IMR-90 (cell line): ENCODE measurements at regions not wholly inside any gene's neighbourhood (a gene's known extent, or its start where the extent isn't known, plus 50 kb on each side); places are given as distances from the start of the nearest gene placed in this dataset.
A peak's percentile ranks its signal among the peaks of the same experiment; 100 is the strongest.

Source experiments
- ATAC-seq: fragments of 200-7000 bp; cut with Tn5 transposase; 2 replicates; pipeline ENCODE4 v1.9.1; 2020; ENCODE audit warnings: low read depth, mild to moderate bottlenecking, moderate library complexity
- BruUV-seq: library from RNA; stranded (reverse); fragments of 400-500 nt; replicated peaks from 2 replicates; lab custom pipeline; 2021; lab: Mats Ljungman, UMichigan
- CTCF ChIA-PET: fragments of 300-600 bp; formaldehyde crosslinking; extraction: SDS; loops from one replicate; lab custom pipeline; 2021; ENCODE audit warnings: antibody characterized with exemption; lab: Yijun Ruan, JAX
- POLR2A ChIA-PET: fragments of 300-600 bp; sonication (Branson Sonifier 250); formaldehyde crosslinking; loops from one replicate; lab custom pipeline; 2022; ENCODE audit warnings: antibody characterized with exemption; ENCODE audit not compliant: unreplicated experiment; lab: Charles Lee
- DNase-seq: peaks from one replicate; pipeline ENCODE4 v3.0.0; 2013
- H2AFZ ChIP-seq: replicated peaks from 2 replicates; pipeline ENCODE3; 2013; ENCODE audit warnings: low read length, mild to moderate bottlenecking; ENCODE audit not compliant: poor library complexity
- H2AK5ac ChIP-seq: 2 replicates; pipeline ENCODE4 v1.6.1; 2013; ENCODE audit warnings: low read depth, low read length, inconsistent platforms
- H2AK9ac ChIP-seq: replicated peaks from 2 replicates; pipeline ENCODE3; 2013; ENCODE audit warnings: mild to moderate bottlenecking, low read depth, low read length, moderate library complexity; ENCODE audit not compliant: poor library complexity
- H2BK120ac ChIP-seq: 2 replicates; pipeline ENCODE4 v1.6.1; 2013; ENCODE audit warnings: low read depth, low read length, inconsistent platforms
- H2BK15ac ChIP-seq: 3 replicates; pipeline ENCODE4 v1.6.1; 2013; ENCODE audit warnings: low read depth, low read length, inconsistent platforms
- H2BK20ac ChIP-seq: 2 replicates; pipeline ENCODE4 v1.6.1; 2013; ENCODE audit warnings: low read depth, mild to moderate bottlenecking, inconsistent platforms, low read length, moderate library complexity
- H2BK5ac ChIP-seq: 2 replicates; pipeline ENCODE4 v1.6.1; 2013; ENCODE audit warnings: mild to moderate bottlenecking, low read depth, low read length, inconsistent platforms; ENCODE audit not compliant: poor library complexity, severe bottlenecking
- H3K14ac ChIP-seq: replicated peaks from 2 replicates; pipeline ENCODE4 v1.6.1; 2013; ENCODE audit warnings: low read depth, low read length, inconsistent platforms
- H3K18ac ChIP-seq: 2 replicates; pipeline ENCODE4 v1.6.1; 2013; ENCODE audit warnings: low read depth, low read length, control low read depth
- H3K23ac ChIP-seq: 2 replicates; pipeline ENCODE4 v1.6.1; 2013; ENCODE audit warnings: low read depth, low read length, inconsistent platforms
- H3K27ac ChIP-seq: 2 replicates; pipeline ENCODE4 v1.5.1; 2013; ENCODE audit warnings: mild to moderate bottlenecking, control low read depth, low read length; ENCODE audit not compliant: insufficient read depth
- H3K27me3 ChIP-seq: 2 replicates; pipeline ENCODE4 v1.6.1; 2013; ENCODE audit warnings: low read length; ENCODE audit not compliant: control insufficient read depth, insufficient read depth
- H3K36me3 ChIP-seq: 2 replicates; pipeline ENCODE4 v1.6.1; 2013; ENCODE audit warnings: low read length, mixed read lengths; ENCODE audit not compliant: control insufficient read depth, insufficient read depth
- H3K4ac ChIP-seq: 2 replicates; pipeline ENCODE4 v1.6.1; 2013; ENCODE audit warnings: low read depth, low read length, inconsistent platforms
- H3K4me1 ChIP-seq: 2 replicates; pipeline ENCODE4 v1.6.1; 2013; ENCODE audit warnings: low read length, mixed read lengths; ENCODE audit not compliant: control insufficient read depth, insufficient read depth
- H3K4me2 ChIP-seq: 2 replicates; pipeline ENCODE4 v1.6.1; 2013; ENCODE audit warnings: low read depth, mild to moderate bottlenecking, control low read depth, low read length, moderate library complexity
- H3K4me3 ChIP-seq: 2 replicates; pipeline ENCODE4 v1.5.1; 2013; ENCODE audit warnings: low read depth, mild to moderate bottlenecking, control low read depth, low read length, moderate library complexity; ENCODE audit not compliant: insufficient read depth
- H3K56ac ChIP-seq: 2 replicates; pipeline ENCODE4 v1.6.1; 2013; ENCODE audit warnings: low read length, inconsistent platforms; ENCODE audit not compliant: insufficient read depth; ENCODE audit errors: extremely low read depth
- H3K79me1 ChIP-seq, 2 experiments: 2 replicates each; pipeline ENCODE4 v1.6.1; 2013; ENCODE audit warnings: low read length in 2 of 2, inconsistent platforms in 1 of 2, low read depth in 1 of 2
- H3K9ac ChIP-seq: 2 replicates; pipeline ENCODE4 v1.6.1; 2013; ENCODE audit warnings: low read depth, low read length, control low read depth
- H3K9me1 ChIP-seq: 2 replicates; pipeline ENCODE4 v1.6.1; 2013; ENCODE audit warnings: low read length, inconsistent platforms; ENCODE audit not compliant: insufficient read depth
- H3K9me3 ChIP-seq: 2 replicates; pipeline ENCODE4 v1.6.1; 2013; ENCODE audit warnings: low read length; ENCODE audit not compliant: control insufficient read depth, insufficient read depth
- H4K20me1 ChIP-seq: 2 replicates; pipeline ENCODE4 v1.6.1; 2013; ENCODE audit warnings: low read length, inconsistent platforms; ENCODE audit not compliant: insufficient read depth
- H4K5ac ChIP-seq: 2 replicates; pipeline ENCODE4 v1.6.1; 2013; ENCODE audit warnings: mild to moderate bottlenecking, low read depth, low read length, control low read depth
- H4K8ac ChIP-seq, 2 experiments: 2 replicates each; pipeline ENCODE4 v1.6.1; 2013; ENCODE audit warnings: low read depth in 2 of 2, low read length in 2 of 2, control low read depth in 1 of 2, inconsistent platforms in 1 of 2
- H4K91ac ChIP-seq: 2 replicates; pipeline ENCODE4 v1.6.1; 2013; ENCODE audit warnings: low read depth, low read length, inconsistent platforms; ENCODE audit not compliant: insufficient read depth
- CHD1 ChIP-seq: IDR thresholded peaks from 2 replicates; pipeline ENCODE4 v1.6.1; 2012; ENCODE audit warnings: low read depth, low read length, improper control_type of control experiment
- ELK1 ChIP-seq: fragments of 150-350 bp; IDR thresholded peaks from 2 replicates; pipeline ENCODE4 v1.6.1; 2016; ENCODE audit warnings: low read depth, mild to moderate bottlenecking, low read length, moderate library complexity, borderline replicate concordance
- FOS ChIP-seq: fragments of 150-350 bp; IDR thresholded peaks from 2 replicates; pipeline ENCODE4 v1.6.1; 2016; ENCODE audit warnings: low read depth, low read length
- MAFK ChIP-seq: IDR thresholded peaks from 2 replicates; pipeline ENCODE4 v1.6.1; 2012; ENCODE audit warnings: low read depth, low read length, improper control_type of control experiment
- MAZ ChIP-seq: IDR thresholded peaks from 2 replicates; pipeline ENCODE4 v1.6.1; 2012; ENCODE audit warnings: low read depth, mild to moderate bottlenecking, low read length, improper control_type of control experiment, moderate library complexity, borderline replicate concordance
- MXI1 ChIP-seq: IDR thresholded peaks from 2 replicates; pipeline ENCODE4 v1.6.1; 2012; ENCODE audit warnings: low read depth, mild to moderate bottlenecking, low read length, moderate library complexity, borderline replicate concordance
- NFE2L2 ChIP-seq: fragments of 150-350 bp; IDR thresholded peaks from 2 replicates; pipeline ENCODE4 v1.6.1; 2016; ENCODE audit warnings: low read depth, mild to moderate bottlenecking, low read length
- RFX5 ChIP-seq: IDR thresholded peaks from 2 replicates; pipeline ENCODE4 v1.8.0; 2012; ENCODE audit warnings: low read depth, mild to moderate bottlenecking, low read length, moderate library complexity
- SMC3 ChIP-seq: fragments of 150-350 bp; IDR thresholded peaks from 2 replicates; pipeline ENCODE4 v1.6.1; 2016; ENCODE audit warnings: low read depth, mild to moderate bottlenecking, antibody characterized with exemption, low read length, moderate library complexity
- USF2 ChIP-seq: fragments of 150-350 bp; IDR thresholded peaks from 2 replicates; pipeline ENCODE4 v1.6.1; 2017; ENCODE audit warnings: mild to moderate bottlenecking, antibody characterized with exemption, low read length, low read depth
- WGBS, 2 experiments: methylation state at CpG; one replicate each; pipeline versions ENCODE4 v1.1.5 to v1.1.7; 2013; ENCODE audit warnings: missing lambda C conversion rate in 2 of 2; ENCODE audit not compliant: insufficient read length in 1 of 2; ENCODE audit errors: extremely low coverage in 2 of 2; 5-methylcytosine and 5-hydroxymethylcytosine counted together
- dilution Hi-C: fragments of 300-500 bp; cut with HindIII; formaldehyde crosslinking; loops from one replicate; pipeline ENCODE4 v1.14.3; 2018; ENCODE audit warnings: low sequenced_read_pairs; ENCODE audit not compliant: unreplicated experiment
- in situ Hi-C: fragments of 300-500 bp; cut with MboI; formaldehyde crosslinking; loops from 3 replicates; pipeline ENCODE4 v1.14.3; 2019; ENCODE audit warnings: low sequenced_read_pairs, inconsistent platforms, mixed read lengths
- intact Hi-C: fragments of 100-400 bp; cut with micrococcal nuclease; formaldehyde crosslinking; loops from 2 replicates; pipeline ENCODE4 v1.10.0; 2022

- Histone ChIP-seq H4K20me1 (no peaks in the 10 kb centered on the region), H3K27ac (no peak overlapping the region), H3K9me1 (no peaks in the 10 kb centered on the region), H3K4me2 (no peak overlapping the region), H3K4ac (no peak overlapping the region), H2BK15ac (no peak overlapping the region), H3K14ac (no peak overlapping the region; the same call in 1 of the 2 replicates), H3K23ac (no peak overlapping the region), H3K9ac (no peak overlapping the region), H3K56ac (no peak overlapping the region), H2BK20ac (no peak overlapping the region), H3K18ac (no peak overlapping the region), H3K36me3 (no peaks in the 10 kb centered on the region), H4K8ac (no peak overlapping the region), H3K79me1 (no peaks in the 10 kb centered on the region), H4K91ac (no peak overlapping the region), H3K27me3 (no peaks in the 10 kb centered on the region), H3K9me3 (no peaks in the 10 kb centered on the region), H2AFZ (no peak overlapping the region), H3K4me3 (no peak overlapping the region), H2AK5ac (no peak overlapping the region), H2BK120ac (no peak overlapping the region), H2AK9ac (no peak overlapping the region), H2BK5ac (no peak overlapping the region), H4K5ac (no peak overlapping the region), H3K4me1 (no peaks in the 10 kb centered on the region; the same call in 1 of the 2 replicates)
- POLR2A ChIA-PET, result no interaction called here
- BruUV-seq, result no TSS peak
- in situ Hi-C loops (no loop called here), dilution Hi-C loops (no loop called here), intact Hi-C loops (no loop called here)
- no CpG with 5 or more reads among the region's 3 CpGs for WGBS, 2 experiments
- peak; percentile 56 for ATAC-seq
- CTCF ChIA-PET, result no interaction called here
- TF ChIP-seq MXI1, result no peak
- TF ChIP-seq MAZ, result no peak
- no peak for TF ChIP-seq MAFK
- no peak for TF ChIP-seq ELK1
- no peak for TF ChIP-seq RFX5
- no peak for TF ChIP-seq USF2
- no peak for TF ChIP-seq NFE2L2
- no peak for TF ChIP-seq CHD1
- no peak for TF ChIP-seq SMC3
- TF ChIP-seq FOS, result no peak
- peak; percentile 43 for DNase-seq
Observed at GRCh38 chr1:195738966-195739650, 869.1 kb downstream of the KCNT2 start.
